Activated CD8-positive, alpha-beta memory T cell treated with anti-CD3 and anti-CD28 coated beads for 1 hour (primary cell): ENCODE measurements at regions not wholly inside any gene's neighbourhood (a gene's known extent, or its start where the extent isn't known, plus 50 kb on each side); places are given as distances from the start of the nearest gene placed in this dataset.

Experiments
- DNase-seq, 2 donors: peaks; one replicate each; pipeline ENCODE4 v3.0.0-alpha.2; 2020; ENCODE audit warnings: low read depth in 1 of 2; ENCODE audit errors: extremely low read depth in 1 of 2

GRCh38 chr22:26992556-26992955, 335.2 kb downstream of the MIAT start:
- DNase-seq = no peak

GRCh38 chr22:26993886-26994285, 336.5 kb downstream of the MIAT start:
- DNase-seq = no peak

DNA sequence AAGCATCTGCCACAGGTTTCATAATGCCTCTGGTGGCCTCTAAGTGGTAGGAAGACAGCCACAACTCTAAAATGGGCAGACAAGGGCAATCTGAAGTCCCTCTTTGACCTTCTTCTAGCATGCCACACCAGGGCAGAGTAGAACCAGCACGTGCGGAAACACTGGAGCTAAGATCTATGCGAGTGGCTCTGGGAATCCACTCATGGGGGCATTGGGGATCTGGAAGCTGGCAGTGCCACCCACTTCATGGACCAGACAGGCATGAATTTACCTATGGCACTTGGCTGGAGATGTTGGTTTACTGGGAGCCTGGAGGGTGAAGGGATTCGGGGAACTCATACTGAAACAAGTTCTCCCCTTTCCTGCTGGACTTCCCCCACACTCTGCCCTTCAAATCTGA, 337.4 kb downstream of the MIAT start:
- no peak for DNase-seq

- no peak for DNase-seq
Observed at GRCh38 chr22:26995235-26995634, 337.8 kb downstream of the MIAT start.

DNA sequence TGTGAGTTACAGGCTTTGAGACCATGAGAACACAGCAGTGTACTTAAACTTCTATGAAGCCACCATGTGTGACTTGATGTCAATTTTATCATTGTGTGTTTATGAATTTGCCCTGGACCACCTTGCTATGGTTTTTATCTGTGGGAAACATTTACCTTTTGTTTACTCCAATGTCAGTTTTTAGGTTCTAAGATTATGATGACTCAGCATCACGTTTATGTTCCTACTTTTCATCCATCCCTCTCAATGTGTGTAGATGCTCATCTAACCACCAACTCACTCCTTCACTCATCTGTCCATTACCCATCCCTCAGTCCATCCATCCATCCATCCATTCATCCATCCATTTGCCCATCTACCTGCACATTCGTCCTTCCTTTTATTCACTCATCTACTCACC, 338.8 kb downstream of the MIAT start:
- no peak for DNase-seq

DNA sequence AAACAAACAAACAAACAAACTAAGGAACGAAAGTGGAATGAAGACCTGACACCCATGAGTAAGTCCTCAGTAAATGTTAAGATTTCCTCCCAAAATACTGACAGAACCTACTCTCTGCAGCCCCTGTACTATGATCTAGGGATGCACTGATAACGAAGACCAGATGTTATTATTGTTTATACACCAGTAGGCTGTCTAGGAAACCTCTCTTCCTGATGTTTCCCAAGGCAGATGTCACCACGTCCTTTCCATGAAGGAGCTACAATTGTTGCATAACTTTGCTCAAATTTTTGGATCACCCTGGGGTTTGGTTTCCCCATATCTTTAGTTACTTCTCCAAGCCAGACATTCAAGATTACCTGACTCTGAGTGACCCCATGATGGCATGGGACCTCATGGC, 340.7 kb downstream of the MIAT start:
- no peak for DNase-seq

GRCh38 chr22:26998716-26999115, 341.3 kb downstream of the MIAT start:
- no peak for DNase-seq

DNA sequence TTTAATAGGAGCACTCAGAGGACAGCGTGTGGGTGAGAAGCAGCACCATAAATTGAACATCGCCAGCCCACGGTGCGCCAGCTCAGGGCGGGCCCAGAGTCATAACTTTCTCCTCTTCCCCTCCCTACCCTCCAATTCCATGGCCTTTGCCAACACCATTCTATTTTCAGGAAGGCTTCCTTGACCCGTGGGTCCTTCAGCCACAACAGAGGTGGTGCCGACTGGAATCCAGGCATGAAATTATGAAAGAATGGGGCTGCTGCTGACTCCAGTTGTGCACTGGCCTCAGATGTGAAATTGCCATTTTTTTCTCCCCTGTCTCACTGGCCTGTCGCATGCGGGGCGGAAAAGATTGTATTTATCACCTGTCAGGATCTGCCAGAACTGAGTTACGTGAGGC, 345.9 kb downstream of the MIAT start:
- no peak for DNase-seq

DNA sequence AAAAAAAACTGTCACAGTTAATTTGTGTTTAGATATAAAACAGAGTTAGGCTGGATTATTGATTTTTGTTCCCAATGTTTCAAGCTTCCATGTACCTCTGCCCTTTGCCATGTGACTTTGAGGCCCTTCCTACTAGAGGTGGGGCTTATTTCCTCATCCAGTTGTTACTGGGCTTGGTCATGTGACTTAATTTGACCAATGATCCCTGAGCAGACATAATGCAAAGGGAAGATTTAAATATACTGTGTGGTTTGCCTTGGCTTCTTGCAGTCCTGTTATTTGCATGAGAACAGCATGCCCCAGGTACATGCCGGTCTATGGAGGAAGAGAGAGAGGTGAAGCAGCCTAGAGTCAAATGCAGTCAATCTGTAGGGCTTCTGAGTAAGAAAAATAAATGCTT, 347.0 kb downstream of the MIAT start:
- no peak for DNase-seq

DNA sequence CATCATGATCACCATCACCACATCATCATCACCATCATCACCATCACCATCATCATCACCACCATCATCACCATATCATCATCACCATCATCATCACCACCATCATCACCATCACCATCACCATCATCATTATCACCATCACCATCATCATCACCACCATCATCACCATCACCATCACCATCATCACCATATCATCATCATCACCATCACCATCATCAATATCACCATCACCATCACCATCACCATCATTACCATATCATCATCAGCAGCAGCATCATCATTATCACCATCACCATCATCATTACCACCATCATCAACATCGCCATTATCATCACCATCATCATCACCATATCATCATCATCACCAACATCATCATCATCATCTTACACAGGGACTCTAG, 351.1 kb downstream of the MIAT start:
- no peak for DNase-seq

DNA sequence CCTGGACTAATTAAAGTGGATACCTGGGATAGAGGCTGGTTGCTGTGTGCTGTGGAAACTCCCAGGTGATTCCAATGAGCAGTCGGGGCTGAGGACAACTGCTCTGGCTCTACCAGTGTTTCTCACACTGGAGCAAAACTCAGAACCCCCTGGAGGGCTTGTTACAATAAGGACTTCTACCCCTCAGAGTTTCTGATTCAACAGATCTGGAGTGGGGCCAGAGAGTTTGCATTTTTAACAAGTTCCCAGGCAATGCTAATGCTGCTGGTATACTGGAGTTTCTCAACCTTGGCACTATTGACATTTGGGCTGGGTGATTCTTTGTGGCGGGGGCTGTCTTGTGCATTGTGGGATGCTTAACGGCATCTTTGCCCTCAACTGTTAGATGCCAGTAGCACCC, 353.7 kb downstream of the MIAT start:
- no peak for DNase-seq

- no peak for DNase-seq
Observed at GRCh38 chr22:27011717-27012116, 354.3 kb downstream of the MIAT start.

DNA sequence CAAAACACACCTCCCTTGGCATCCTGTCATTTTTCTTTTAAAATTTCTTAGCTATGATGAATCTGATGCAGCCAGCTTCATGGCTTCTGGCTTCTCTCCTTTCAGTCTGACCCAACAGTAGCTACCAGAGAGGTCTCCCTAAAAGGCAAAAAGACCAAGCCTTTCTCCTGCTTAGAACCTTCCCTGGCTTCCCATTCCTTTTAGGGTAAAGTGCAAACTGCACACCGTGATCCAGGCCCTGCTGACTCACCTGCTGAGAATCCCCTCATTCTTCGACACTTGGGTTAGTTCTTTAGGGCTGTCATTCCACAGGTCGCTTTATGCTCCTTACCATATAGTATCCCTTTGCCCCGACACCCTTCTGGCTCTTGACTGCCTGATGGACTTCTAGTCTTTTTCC, 362.4 kb downstream of the MIAT start:
- DNase-seq = no peak

- no peak for DNase-seq
Observed at GRCh38 chr22:27022274-27022895, 365.0 kb downstream of the MIAT start.

- no peak for DNase-seq
Observed at GRCh38 chr22:27022896-27023361, 365.5 kb downstream of the MIAT start.

- DNase-seq = no peak
Observed at GRCh38 chr22:27023591-27023990, 366.2 kb downstream of the MIAT start.

DNA sequence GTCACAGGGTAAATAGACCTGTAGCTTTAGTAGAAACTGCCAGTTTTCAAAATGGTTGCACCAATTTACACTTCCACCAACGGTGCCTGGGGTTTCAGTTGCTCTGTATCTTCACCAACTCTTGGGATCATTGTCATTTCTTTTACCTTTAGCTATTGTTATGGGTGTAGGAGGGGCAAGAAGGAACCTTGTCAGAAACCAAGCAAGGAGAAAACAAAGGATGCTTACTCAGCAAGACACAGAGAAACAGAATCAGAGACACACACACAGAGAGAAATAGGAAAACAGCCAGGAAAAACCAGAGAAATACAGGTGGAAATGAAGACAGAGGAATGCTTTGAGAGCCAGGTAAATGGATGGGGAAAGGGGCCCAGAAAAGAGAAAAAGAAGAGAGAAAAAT, 367.6 kb downstream of the MIAT start:
- no peak for DNase-seq

GRCh38 chr22:27028093-27028492, 370.7 kb downstream of the MIAT start:
- DNase-seq = no peak

DNA sequence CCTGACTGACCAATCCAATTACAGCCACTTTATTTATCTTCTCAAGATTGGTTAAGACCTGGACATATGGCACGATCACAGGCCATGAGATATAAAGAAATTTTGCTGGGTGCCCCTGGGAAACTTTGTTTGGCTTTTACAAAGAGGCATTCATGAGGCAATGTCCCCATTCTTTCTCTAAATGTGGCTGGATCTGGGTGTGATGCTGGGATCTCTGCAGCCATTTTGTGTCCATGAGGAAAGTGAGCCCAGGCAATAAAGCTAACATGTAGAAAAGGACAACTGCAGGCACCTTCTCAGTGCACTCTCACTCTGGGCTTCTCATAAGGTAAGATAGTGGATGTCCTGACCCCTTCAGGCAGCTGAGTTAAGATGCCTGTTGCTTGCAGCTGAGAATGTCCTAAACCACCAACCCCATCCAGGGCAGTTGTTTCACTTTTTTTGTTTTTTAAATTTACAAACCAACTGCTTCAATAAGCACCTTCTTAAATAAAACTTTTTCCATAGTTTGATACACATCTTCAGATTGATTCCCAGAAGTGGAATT, 372.3 kb downstream of the MIAT start:
- no peak for DNase-seq

DNA sequence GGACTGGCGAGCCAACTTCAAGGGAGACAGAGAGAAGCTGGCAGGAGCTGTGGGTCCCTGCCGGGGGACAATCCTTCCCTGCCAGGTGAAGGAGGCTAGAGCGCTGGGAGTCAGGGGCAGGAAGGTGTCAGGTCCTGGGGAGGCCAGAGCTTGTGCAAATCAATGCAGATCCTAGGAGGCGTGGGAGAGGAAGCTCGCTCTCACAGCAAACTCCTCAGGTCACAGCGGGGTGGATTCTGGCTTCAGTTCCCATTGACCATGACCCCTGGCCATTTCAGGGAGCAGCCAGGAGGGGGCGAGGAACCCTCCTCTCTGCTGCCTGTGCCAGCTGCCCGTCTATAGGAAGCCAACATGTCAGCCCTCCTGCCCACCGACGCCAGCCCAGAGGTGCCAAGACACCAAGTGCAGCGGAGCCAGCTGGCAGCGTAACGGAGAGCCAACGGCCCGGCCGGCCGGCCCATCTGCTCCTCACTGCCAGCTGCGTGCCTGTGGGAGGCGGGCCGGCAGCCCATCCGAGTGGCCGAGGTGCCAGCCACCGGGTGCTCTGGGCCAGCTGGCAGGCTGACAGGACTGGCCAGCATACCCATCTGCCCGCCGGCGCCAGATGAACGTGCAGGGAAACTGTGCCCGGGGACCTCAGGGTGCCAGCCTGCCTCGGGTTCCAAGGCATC, 374.8 kb downstream of the MIAT start:
- DNase-seq = no peak

- DNase-seq = no peak
Observed at GRCh38 chr22:27041745-27042310, 384.4 kb downstream of the MIAT start.

DNA sequence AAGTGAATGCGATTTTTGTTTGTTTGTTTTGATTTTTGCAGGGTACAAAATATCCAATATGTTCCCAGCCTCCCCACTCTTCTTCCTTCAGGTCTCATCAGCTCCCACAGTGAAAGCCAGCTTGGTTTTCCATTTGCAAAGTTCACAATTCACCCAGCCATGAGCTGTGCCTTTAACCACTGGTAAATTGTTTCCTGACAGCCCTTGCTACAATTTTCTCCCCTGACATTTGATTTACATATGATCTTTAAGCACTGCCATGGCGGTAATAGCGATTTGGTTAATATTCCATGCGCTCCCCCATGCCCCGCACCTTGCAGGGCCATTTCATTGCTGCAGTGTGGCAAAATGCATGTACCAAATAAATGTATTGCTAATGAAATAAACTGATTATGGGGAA, 385.9 kb downstream of the MIAT start:
- DNase-seq = no peak
